ENCODE measurements at regions not wholly inside any gene's neighbourhood (a gene's known extent, or its start where the extent isn't known, plus 50 kb on each side); places are given as distances from the start of the nearest gene placed in this dataset.

- Histone ChIP-seq H3K9ac (ENCODE audit: insufficient read depth, low read depth, low read length) (no peak overlapping the region), H3K4me3 (replicated peaks in 1 of 3; ENCODE audit: insufficient read depth in 1 of 3, low read depth in 2 of 3, low read length in 3 of 3) (no peak overlapping the region), H3K27ac (ENCODE audit: extremely low read length, insufficient read depth, low read length) (no peak overlapping the region), H2AFZ (ENCODE audit: low read length) (no peak overlapping the region), H3K27me3 (ENCODE audit: control insufficient read depth in 1 of 2, insufficient read depth in 2 of 2, low read length in 2 of 2) (no peaks in the 10 kb centered on the region; a peak in 1 of 5 replicates), H3K4me2 (ENCODE audit: low read depth, low read length) (no peak overlapping the region), H4K20me1 (ENCODE audit: insufficient read depth, low read length) (no peaks in the 10 kb centered on the region), H3K79me2 (ENCODE audit: insufficient read depth, low read length) (no peaks in the 10 kb centered on the region), H3K36me3 (replicated peaks in 1 of 2; ENCODE audit: control insufficient read depth in 1 of 2, insufficient read depth in 2 of 2, low read length in 2 of 2) (no peaks in the 10 kb centered on the region), H3K9me3 (ENCODE audit: low read length) (no peaks in the 10 kb centered on the region), H3K4me1 (ENCODE audit: insufficient read depth, low read length) (peaks cover 30% of the 10 kb centered on the region)
- POLR2A ChIA-PET = no interaction called here
- DNase-seq (ENCODE audit: low spot score) (no peak), FAIRE-seq (no peak), ATAC-seq (no peak)
- intact Hi-C loops (cut with micrococcal nuclease; ENCODE audit: unreplicated experiment) (loop anchor here (10.0 kb wide), 1 partner anchor 155 kb away; no protein-coding TSS in a partner anchor), in situ Hi-C loops (cut with HindIII; ENCODE audit: extremely low pct_ligation_motif_present, low pct_unique_long_range_greater_than_20kb) (loop anchor here (10.0 kb wide), 1 partner anchor 155 kb away; no protein-coding TSS in a partner anchor)
- BruUV-seq (replicated peaks) = no TSS peak
- no peak for TF ChIP-seq MBD4 (IDR thresholded peaks at IDR 0.05; ENCODE audit: borderline replicate concordance, low read length)
- TF ChIP-seq ZNF720 (CRISPR knock-in tag; IDR thresholded peaks at IDR 0.05) = no peak
- no peak for TF ChIP-seq TAF15 (IDR thresholded peaks at IDR 0.05; ENCODE audit: low read depth, low read length, poor library complexity, severe bottlenecking)
- TF ChIP-seq THYN1 (CRISPR knock-in tag; IDR thresholded peaks at IDR 0.05; ENCODE audit: borderline replicate concordance, low read depth) = no peak
- TF ChIP-seq ZBTB26 (CRISPR knock-in tag; IDR thresholded peaks at IDR 0.05; ENCODE audit: borderline replicate concordance) = no peak
- no peak for TF ChIP-seq BRCA1 (CRISPR knock-in tag; IDR thresholded peaks at IDR 0.05)
- no peak for TF ChIP-seq BATF2 (CRISPR knock-in tag; IDR thresholded peaks at IDR 0.05)
- TF ChIP-seq ZNF7 (CRISPR knock-in tag; IDR thresholded peaks at IDR 0.05) = no peak
- WGBS (ENCODE audit: low lambda C conversion rate) = 95% methylated on average over 3 of the region's 3 CpGs
- CTCF ChIA-PET (ENCODE audit: low intra/inter-chr PET ratio, low total read pairs) = no interaction called here
Measured at GRCh38 chr15:39279311-39279710, 301.6 kb upstream of the THBS1 start.
